ENCODE measurements at regions not wholly inside any gene's neighbourhood (a gene's known extent, or its start where the extent isn't known, plus 50 kb on each side); places are given as distances from the start of the nearest gene placed in this dataset.
"Not testable (repeated sequence)": the region's sequence is repeated elsewhere in the genome, so short reads cannot be mapped to it uniquely, and the experiment has no call there.

GRCh38 chr2:120543899-120544298, 191.8 kb upstream of the GLI2 start:
- no peak overlapping the region for H3K4ac ChIP-seq (ENCODE audit: low read length)
- no peak overlapping the region for H3K18ac ChIP-seq (ENCODE audit: low read length)
- no peak overlapping the region for H2BK15ac ChIP-seq (ENCODE audit: low read length)
- peaks cover 0 to 68% (median 0%) of the 10 kb centered on the region in 3 experiments for H3K27me3 ChIP-seq (ENCODE audit: control insufficient read depth in 3 of 3, insufficient read depth in 3 of 3, low read depth in 1 of 3, low read length in 3 of 3)
- no peaks in the 10 kb centered on the region for H3K79me1 ChIP-seq (ENCODE audit: low read depth, low read length)
- no peak overlapping the region for H3K27ac ChIP-seq (replicated peaks; ENCODE audit: low read length)
- no peak overlapping the region for H2AFZ ChIP-seq (ENCODE audit: low read length)
- no peak overlapping the region for H4K91ac ChIP-seq (ENCODE audit: low read depth, low read length, poor library complexity)
- H3K9ac ChIP-seq (ENCODE audit: low read depth, low read length, poor library complexity): no peak overlapping the region
- no peaks in the 10 kb centered on the region for H3K36me3 ChIP-seq (replicated peaks in 1 of 2; ENCODE audit: control insufficient read depth in 2 of 2, insufficient read depth in 2 of 2, low read length in 2 of 2)
- H3K14ac ChIP-seq (ENCODE audit: low read length): no peak overlapping the region
- no peaks in the 10 kb centered on the region for H3K9me3 ChIP-seq (replicated peaks in 1 of 2; ENCODE audit: control insufficient read depth in 2 of 2, insufficient read depth in 1 of 2, low read depth in 1 of 2, low read length in 2 of 2)
- no peak overlapping the region for H4K8ac ChIP-seq (ENCODE audit: low read depth, low read length)
- no CpG with 5 or more reads among the region's 16 CpGs for WGBS, 2 donors (ENCODE audit: extremely low coverage in 2 of 2, insufficient read length in 2 of 2, insufficient replicate concordance in 1 of 2)
- H3K4me3 ChIP-seq (ENCODE audit: low read length in 2 of 2): no peak overlapping the region
- no peak overlapping the region for H2BK5ac ChIP-seq (ENCODE audit: low read length)
- no peak overlapping the region for H3K4me2 ChIP-seq (ENCODE audit: insufficient read depth, low read length, poor library complexity, severe bottlenecking)
- no peak overlapping the region for H2BK12ac ChIP-seq (ENCODE audit: low read length)
- no peak overlapping the region for H2BK120ac ChIP-seq (ENCODE audit: low read depth, low read length)
- DNase-seq (ENCODE audit: low spot score): no peak
- no peak overlapping the region for H3K23ac ChIP-seq (ENCODE audit: low read depth, low read length, poor library complexity)
- no peak overlapping the region for H2AK5ac ChIP-seq (ENCODE audit: low read depth, low read length)
- H3K4me1 ChIP-seq (ENCODE audit: control insufficient read depth in 2 of 2, insufficient read depth in 1 of 2, low read depth in 1 of 2, low read length in 2 of 2): peaks cover 0 to 3% of the 10 kb centered on the region in 2 donors

GRCh38 chr2:120544522-120544921, 191.1 kb upstream of the GLI2 start:
- H3K4ac ChIP-seq (ENCODE audit: low read length): no peak overlapping the region
- H3K4me3 ChIP-seq (ENCODE audit: low read length in 2 of 2): no peak overlapping the region
- H3K18ac ChIP-seq (ENCODE audit: low read length): peak overlapping the region; percentile 2
- H3K23ac ChIP-seq (ENCODE audit: low read depth, low read length, poor library complexity): no peak overlapping the region
- no peak overlapping the region for H3K27ac ChIP-seq (replicated peaks; ENCODE audit: low read length)
- H2BK5ac ChIP-seq (ENCODE audit: low read length): no peak overlapping the region
- no peak overlapping the region for H2BK15ac ChIP-seq (ENCODE audit: low read length)
- peaks cover 0 to 62% (median 0%) of the 10 kb centered on the region in 3 experiments for H3K27me3 ChIP-seq (ENCODE audit: control insufficient read depth in 3 of 3, insufficient read depth in 3 of 3, low read depth in 1 of 3, low read length in 3 of 3)
- no peaks in the 10 kb centered on the region for H3K9me3 ChIP-seq (replicated peaks in 1 of 2; ENCODE audit: control insufficient read depth in 2 of 2, insufficient read depth in 1 of 2, low read depth in 1 of 2, low read length in 2 of 2)
- no peaks in the 10 kb centered on the region for H3K36me3 ChIP-seq (replicated peaks in 1 of 2; ENCODE audit: control insufficient read depth in 2 of 2, insufficient read depth in 2 of 2, low read length in 2 of 2)
- H2AFZ ChIP-seq (ENCODE audit: low read length): no peak overlapping the region
- H2BK120ac ChIP-seq (ENCODE audit: low read depth, low read length): no peak overlapping the region
- no peak overlapping the region for H4K8ac ChIP-seq (ENCODE audit: low read depth, low read length)
- no CpG with 5 or more reads among the region's 9 CpGs for WGBS, 2 donors (ENCODE audit: extremely low coverage in 2 of 2, insufficient read length in 2 of 2, insufficient replicate concordance in 1 of 2)
- H3K79me1 ChIP-seq (ENCODE audit: low read depth, low read length): no peaks in the 10 kb centered on the region
- H3K4me2 ChIP-seq (ENCODE audit: insufficient read depth, low read length, poor library complexity, severe bottlenecking): no peak overlapping the region
- no peak overlapping the region for H4K91ac ChIP-seq (ENCODE audit: low read depth, low read length, poor library complexity)
- DNase-seq (ENCODE audit: low spot score): no peak
- H3K14ac ChIP-seq (ENCODE audit: low read length): no peak overlapping the region
- no peak overlapping the region for H3K9ac ChIP-seq (ENCODE audit: low read depth, low read length, poor library complexity)
- H3K4me1 ChIP-seq (ENCODE audit: control insufficient read depth in 2 of 2, insufficient read depth in 1 of 2, low read depth in 1 of 2, low read length in 2 of 2): peaks cover 0 to 3% of the 10 kb centered on the region in 2 donors
- H2AK5ac ChIP-seq (ENCODE audit: low read depth, low read length): no peak overlapping the region
- no peak overlapping the region for H2BK12ac ChIP-seq (ENCODE audit: low read length)

- not testable (repeated sequence) for H2AK5ac ChIP-seq (ENCODE audit: low read depth, low read length); H3K9ac ChIP-seq (ENCODE audit: low read depth, low read length, poor library complexity); H4K91ac ChIP-seq (ENCODE audit: low read depth, low read length, poor library complexity); H3K18ac ChIP-seq (ENCODE audit: low read length); H2BK15ac ChIP-seq (ENCODE audit: low read length); H3K4me2 ChIP-seq (ENCODE audit: insufficient read depth, low read length, poor library complexity, severe bottlenecking); DNase-seq (ENCODE audit: low spot score); H3K79me1 ChIP-seq (ENCODE audit: low read depth, low read length); H4K8ac ChIP-seq (ENCODE audit: low read depth, low read length); H2BK5ac ChIP-seq (ENCODE audit: low read length); H3K4ac ChIP-seq (ENCODE audit: low read length); H2AFZ ChIP-seq (ENCODE audit: low read length); H2BK120ac ChIP-seq (ENCODE audit: low read depth, low read length); H3K14ac ChIP-seq (ENCODE audit: low read length); H3K23ac ChIP-seq (ENCODE audit: low read depth, low read length, poor library complexity); H3K27ac ChIP-seq (replicated peaks; ENCODE audit: low read length); H3K9me3 ChIP-seq (replicated peaks in 1 of 2; ENCODE audit: control insufficient read depth in 2 of 2, insufficient read depth in 1 of 2, low read depth in 1 of 2, low read length in 2 of 2); H2BK12ac ChIP-seq (ENCODE audit: low read length); H3K36me3 ChIP-seq (replicated peaks in 1 of 2; ENCODE audit: control insufficient read depth in 2 of 2, insufficient read depth in 2 of 2, low read length in 2 of 2); H3K4me1 ChIP-seq (ENCODE audit: control insufficient read depth in 2 of 2, insufficient read depth in 1 of 2, low read depth in 1 of 2, low read length in 2 of 2); H3K4me3 ChIP-seq (ENCODE audit: low read length in 2 of 2)
- no CpG with 5 or more reads among the region's 11 CpGs for WGBS, 2 donors (ENCODE audit: extremely low coverage in 2 of 2, insufficient read length in 2 of 2, insufficient replicate concordance in 1 of 2)
- H3K27me3 ChIP-seq (ENCODE audit: control insufficient read depth in 3 of 3, insufficient read depth in 3 of 3, low read depth in 1 of 3, low read length in 3 of 3): peaks cover 0 to 58% (median under 1%) of the 10 kb centered on the region in 3 experiments
Observed at GRCh38 chr2:120545007-120545406, 190.7 kb upstream of the GLI2 start.

- Histone ChIP-seq H3K18ac (ENCODE audit: low read length) (no peak overlapping the region), H2BK120ac (ENCODE audit: low read depth, low read length) (no peak overlapping the region), H4K91ac (ENCODE audit: low read depth, low read length, poor library complexity) (no peak overlapping the region), H3K27me3 (ENCODE audit: control insufficient read depth in 3 of 3, insufficient read depth in 3 of 3, low read depth in 1 of 3, low read length in 3 of 3) (peaks cover 0 to 54% (median 2%) of the 10 kb centered on the region in 3 experiments), H3K4me3 (ENCODE audit: low read length in 2 of 2) (no peak overlapping the region), H3K23ac (ENCODE audit: low read depth, low read length, poor library complexity) (no peak overlapping the region), H3K9me3 (replicated peaks in 1 of 2; ENCODE audit: control insufficient read depth in 2 of 2, insufficient read depth in 1 of 2, low read depth in 1 of 2, low read length in 2 of 2) (no peaks in the 10 kb centered on the region), H3K36me3 (replicated peaks in 1 of 2; ENCODE audit: control insufficient read depth in 2 of 2, insufficient read depth in 2 of 2, low read length in 2 of 2) (no peaks in the 10 kb centered on the region), H3K4me1 (ENCODE audit: control insufficient read depth in 2 of 2, insufficient read depth in 1 of 2, low read depth in 1 of 2, low read length in 2 of 2) (peaks cover 0 to 3% of the 10 kb centered on the region in 2 donors), H3K9ac (ENCODE audit: low read depth, low read length, poor library complexity) (no peak overlapping the region), H4K8ac (ENCODE audit: low read depth, low read length) (no peak overlapping the region), H2BK12ac (ENCODE audit: low read length) (no peak overlapping the region), H2BK5ac (ENCODE audit: low read length) (no peak overlapping the region), H3K79me1 (ENCODE audit: low read depth, low read length) (no peaks in the 10 kb centered on the region), H2BK15ac (ENCODE audit: low read length) (no peak overlapping the region), H3K4ac (ENCODE audit: low read length) (no peak overlapping the region), H3K27ac (replicated peaks; ENCODE audit: low read length) (no peak overlapping the region), H3K4me2 (ENCODE audit: insufficient read depth, low read length, poor library complexity, severe bottlenecking) (no peak overlapping the region), H2AK5ac (ENCODE audit: low read depth, low read length) (no peak overlapping the region), H2AFZ (ENCODE audit: low read length) (no peak overlapping the region), H3K14ac (ENCODE audit: low read length) (no peak overlapping the region)
- WGBS, 2 donors (ENCODE audit: extremely low coverage in 2 of 2, insufficient read length in 2 of 2, insufficient replicate concordance in 1 of 2): no CpG with 5 or more reads among the region's 8 CpGs
- DNase-seq (ENCODE audit: low spot score): no peak
Observed at GRCh38 chr2:120545521-120546047, 190.1 kb upstream of the GLI2 start.

Data from neuronal stem cell (in vitro differentiated cells).